ENCODE measurements at regions not wholly inside any gene's neighbourhood (a gene's known extent, or its start where the extent isn't known, plus 50 kb on each side); places are given as distances from the start of the nearest gene placed in this dataset.

GRCh38 chr7:84783141-84783778 lies 403.6 kb downstream of the SEMA3D start:
- no peak for TF ChIP-seq CTCF (IDR thresholded peaks at IDR 0.05; ENCODE audit: low read depth, low read length, missing control alignments)
- DNase-seq (ENCODE audit: extremely low read depth, low read depth): no peak
- no peak overlapping the region for H3K4me3 ChIP-seq (replicated peaks; ENCODE audit: low read depth, low read length)

- no peak overlapping the region for H3K4me3 ChIP-seq (replicated peaks; ENCODE audit: low read depth, low read length)
- TF ChIP-seq CTCF (IDR thresholded peaks at IDR 0.05; ENCODE audit: low read depth, low read length, missing control alignments): no peak
- no peak for DNase-seq (ENCODE audit: extremely low read depth, low read depth)
Measured at GRCh38 chr7:84781838-84782237, 405.0 kb downstream of the SEMA3D start.

GRCh38 chr7:84780158-84781124 lies 406.4 kb downstream of the SEMA3D start:
- H3K4me3 ChIP-seq (replicated peaks; ENCODE audit: low read depth, low read length): no peak overlapping the region
- no peak for TF ChIP-seq CTCF (IDR thresholded peaks at IDR 0.05; ENCODE audit: low read depth, low read length, missing control alignments)
- DNase-seq (ENCODE audit: extremely low read depth, low read depth): no peak

- H3K4me3 ChIP-seq (replicated peaks; ENCODE audit: low read depth, low read length): no peak overlapping the region
- DNase-seq (ENCODE audit: extremely low read depth, low read depth): no peak
- TF ChIP-seq CTCF (IDR thresholded peaks at IDR 0.05; ENCODE audit: low read depth, low read length, missing control alignments): no peak
Measured at GRCh38 chr7:84757761-84758160, 429.1 kb downstream of the SEMA3D start.

GRCh38 chr7:84746353-84746752 lies 440.5 kb downstream of the SEMA3D start:
- no peak for DNase-seq (ENCODE audit: extremely low read depth, low read depth)
- H3K4me3 ChIP-seq (replicated peaks; ENCODE audit: low read depth, low read length): no peak overlapping the region
- no peak for TF ChIP-seq CTCF (IDR thresholded peaks at IDR 0.05; ENCODE audit: low read depth, low read length, missing control alignments)

GRCh38 chr7:84744385-84744784 lies 442.5 kb downstream of the SEMA3D start:
- no peak for TF ChIP-seq CTCF (IDR thresholded peaks at IDR 0.05; ENCODE audit: low read depth, low read length, missing control alignments)
- DNase-seq (ENCODE audit: extremely low read depth, low read depth): no peak
- no peak overlapping the region for H3K4me3 ChIP-seq (replicated peaks; ENCODE audit: low read depth, low read length)

Measured in HFF-Myc (cell line).